ENCODE measurements at regions not wholly inside any gene's neighbourhood (a gene's known extent, or its start where the extent isn't known, plus 50 kb on each side); places are given as distances from the start of the nearest gene placed in this dataset.

GRCh38 chr3:144626835-144627234, 655.2 kb downstream of the DIPK2A start:
- ChIA-PET POLR2A (ENCODE audit: low non-redundant PET) (no interaction called here), CTCF (no interaction called here)
- Histone ChIP-seq H3K27me3 (replicated peaks; ENCODE audit: insufficient read depth, low read depth, low read length, poor library complexity) (no peaks in the 10 kb centered on the region), H3K36me3 (ENCODE audit: insufficient read depth, low read length, poor library complexity, severe bottlenecking) (no peaks in the 10 kb centered on the region), H3K27ac (ENCODE audit: low read depth, low read length, poor library complexity, severe bottlenecking) (no peak overlapping the region), H3K9me3 (ENCODE audit: low read depth, low read length, poor library complexity, severe bottlenecking) (no peaks in the 10 kb centered on the region), H3K4me3 (ENCODE audit: low read depth, low read length, poor library complexity, severe bottlenecking) (no peak overlapping the region), H3K4me1 (ENCODE audit: insufficient read depth, low read length, poor library complexity, severe bottlenecking) (no peaks in the 10 kb centered on the region)
- no TSS peak for BruUV-seq (replicated peaks)
- no peak for DNase-seq (ENCODE audit: low spot score)
- intact Hi-C loops (cut with micrococcal nuclease; ENCODE audit: unreplicated experiment) = no loop called here
- TF ChIP-seq EZH2 (IDR thresholded peaks at IDR 0.05; ENCODE audit: borderline replicate concordance, low read depth, low read length, poor library complexity, severe bottlenecking) = no peak
- no peak for TF ChIP-seq CTCF (conservative IDR thresholded peaks at IDR 0.05; ENCODE audit: low read depth, low read length)

GRCh38 chr3:144629381-144629780, 657.8 kb downstream of the DIPK2A start:
- H3K4me3 ChIP-seq (ENCODE audit: low read depth, low read length, poor library complexity, severe bottlenecking) = no peak overlapping the region
- no peak for DNase-seq (ENCODE audit: low spot score)
- H3K9me3 ChIP-seq (ENCODE audit: low read depth, low read length, poor library complexity, severe bottlenecking) = no peaks in the 10 kb centered on the region
- ChIA-PET POLR2A (ENCODE audit: low non-redundant PET) (no interaction called here), CTCF (no interaction called here)
- no peaks in the 10 kb centered on the region for H3K36me3 ChIP-seq (ENCODE audit: insufficient read depth, low read length, poor library complexity, severe bottlenecking)
- H3K4me1 ChIP-seq (ENCODE audit: insufficient read depth, low read length, poor library complexity, severe bottlenecking) = no peaks in the 10 kb centered on the region
- no peak overlapping the region for H3K27ac ChIP-seq (ENCODE audit: low read depth, low read length, poor library complexity, severe bottlenecking)
- no TSS peak for BruUV-seq (replicated peaks)
- no peaks in the 10 kb centered on the region for H3K27me3 ChIP-seq (replicated peaks; ENCODE audit: insufficient read depth, low read depth, low read length, poor library complexity)
- no peak for TF ChIP-seq EZH2 (IDR thresholded peaks at IDR 0.05; ENCODE audit: borderline replicate concordance, low read depth, low read length, poor library complexity, severe bottlenecking)
- intact Hi-C loops (cut with micrococcal nuclease; ENCODE audit: unreplicated experiment) = no loop called here

- Histone ChIP-seq H3K4me1 (ENCODE audit: insufficient read depth, low read length, poor library complexity, severe bottlenecking) (no peaks in the 10 kb centered on the region), H3K9me3 (ENCODE audit: low read depth, low read length, poor library complexity, severe bottlenecking) (no peaks in the 10 kb centered on the region), H3K27me3 (replicated peaks; ENCODE audit: insufficient read depth, low read depth, low read length, poor library complexity) (no peaks in the 10 kb centered on the region), H3K27ac (ENCODE audit: low read depth, low read length, poor library complexity, severe bottlenecking) (no peak overlapping the region), H3K36me3 (ENCODE audit: insufficient read depth, low read length, poor library complexity, severe bottlenecking) (no peaks in the 10 kb centered on the region), H3K4me3 (ENCODE audit: low read depth, low read length, poor library complexity, severe bottlenecking) (no peak overlapping the region)
- POLR2A ChIA-PET (ENCODE audit: low non-redundant PET) = interaction anchor here (0.6 kb wide), 1 partner anchor 83 kb away, joined by 5 read pairs; no protein-coding TSS in a partner anchor
- intact Hi-C loops (cut with micrococcal nuclease; ENCODE audit: unreplicated experiment) = no loop called here
- no TSS peak for BruUV-seq (replicated peaks)
- peak; percentile 29 for DNase-seq (ENCODE audit: low spot score)
- TF ChIP-seq CTCF (conservative IDR thresholded peaks at IDR 0.05; ENCODE audit: low read depth, low read length) (peak; percentile 24; the same call in 1 of the 2 replicates), EZH2 (IDR thresholded peaks at IDR 0.05; ENCODE audit: borderline replicate concordance, low read depth, low read length, poor library complexity, severe bottlenecking) (no peak)
- CTCF ChIA-PET = no interaction called here
Observed at GRCh38 chr3:144636833-144637232, 665.2 kb downstream of the DIPK2A start.

GRCh38 chr3:144638009-144638408, 666.4 kb downstream of the DIPK2A start:
- Histone ChIP-seq H3K27me3 (replicated peaks; ENCODE audit: insufficient read depth, low read depth, low read length, poor library complexity) (no peaks in the 10 kb centered on the region), H3K36me3 (ENCODE audit: insufficient read depth, low read length, poor library complexity, severe bottlenecking) (no peaks in the 10 kb centered on the region), H3K4me1 (ENCODE audit: insufficient read depth, low read length, poor library complexity, severe bottlenecking) (no peaks in the 10 kb centered on the region), H3K27ac (ENCODE audit: low read depth, low read length, poor library complexity, severe bottlenecking) (no peak overlapping the region), H3K4me3 (ENCODE audit: low read depth, low read length, poor library complexity, severe bottlenecking) (no peak overlapping the region), H3K9me3 (ENCODE audit: low read depth, low read length, poor library complexity, severe bottlenecking) (no peaks in the 10 kb centered on the region)
- CTCF ChIA-PET = no interaction called here
- intact Hi-C loops (cut with micrococcal nuclease; ENCODE audit: unreplicated experiment) = no loop called here
- TF ChIP-seq CTCF (conservative IDR thresholded peaks at IDR 0.05; ENCODE audit: low read depth, low read length) (no peak), EZH2 (IDR thresholded peaks at IDR 0.05; ENCODE audit: borderline replicate concordance, low read depth, low read length, poor library complexity, severe bottlenecking) (no peak)
- POLR2A ChIA-PET (ENCODE audit: low non-redundant PET) = no interaction called here
- DNase-seq (ENCODE audit: low spot score) = no peak
- no TSS peak for BruUV-seq (replicated peaks)

Data from A673 (cell line).